ENCODE measurements at regions not wholly inside any gene's neighbourhood (a gene's known extent, or its start where the extent isn't known, plus 50 kb on each side); places are given as distances from the start of the nearest gene placed in this dataset.
"Not testable (repeated sequence)": the region's sequence is repeated elsewhere in the genome, so short reads cannot be mapped to it uniquely, and the experiment has no call there.

DNA sequence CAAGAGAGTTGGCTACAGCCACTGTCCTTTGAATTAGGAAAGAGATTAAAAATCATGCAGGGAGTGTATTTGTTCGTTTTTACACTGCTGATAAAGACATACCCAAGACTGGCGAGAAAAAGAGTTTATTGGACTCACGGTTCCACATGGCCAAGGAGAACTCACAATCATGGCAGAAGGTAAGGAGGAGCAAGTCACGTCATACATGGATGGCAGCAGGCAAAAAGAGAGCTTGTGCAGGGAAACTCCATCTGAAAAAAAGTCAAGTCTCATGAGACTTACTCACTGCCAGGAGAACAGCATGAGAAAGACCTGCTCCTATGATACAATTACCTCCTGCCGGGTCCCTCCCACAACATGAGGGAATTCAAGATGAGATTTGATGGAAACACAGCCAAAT, 1595.2 kb downstream of the KCNT2 start:
- no peak for DNase-seq

DNA sequence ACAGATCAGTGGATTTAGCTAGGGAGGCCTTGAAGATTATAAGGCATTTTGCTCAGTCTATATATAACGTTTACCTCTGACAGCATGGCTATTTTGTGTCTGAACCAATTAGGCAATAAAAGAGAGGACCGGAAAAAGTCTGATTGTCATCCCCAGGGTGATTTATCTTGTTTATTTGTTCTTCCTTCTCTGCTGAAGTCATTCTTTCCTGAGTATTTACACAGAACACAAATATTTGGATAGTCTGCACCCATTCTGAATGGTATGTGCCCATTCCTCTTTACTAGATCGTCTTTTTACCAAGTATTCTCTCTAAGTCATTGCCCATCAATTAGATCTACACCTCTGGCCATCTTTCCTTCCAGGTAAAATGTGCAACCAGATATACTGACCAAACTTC, 1602.9 kb downstream of the KCNT2 start:
- DNase-seq = no peak

DNA sequence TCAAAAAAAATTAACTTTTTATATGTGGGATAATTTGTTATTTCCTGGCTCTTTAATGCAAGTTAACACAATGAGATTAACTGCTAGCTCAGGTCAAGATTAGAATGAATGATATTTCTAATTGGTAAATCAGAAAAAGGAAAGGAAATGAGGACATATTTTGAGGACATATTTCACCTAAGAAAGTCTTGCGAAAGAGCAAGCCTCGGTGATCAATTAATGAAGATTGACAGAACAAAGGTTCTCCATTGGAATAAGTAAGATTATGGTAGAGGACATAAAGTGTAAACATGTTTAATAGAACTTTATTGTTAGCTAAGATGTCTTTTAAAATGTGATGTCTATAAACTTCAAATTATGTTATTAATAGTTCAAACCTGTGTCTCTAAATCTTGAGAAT, 1617.8 kb downstream of the KCNT2 start:
- DNase-seq = no peak

GRCh38 chr1:194975913-194976312, 1632.3 kb downstream of the KCNT2 start:
- no peak for DNase-seq

DNA sequence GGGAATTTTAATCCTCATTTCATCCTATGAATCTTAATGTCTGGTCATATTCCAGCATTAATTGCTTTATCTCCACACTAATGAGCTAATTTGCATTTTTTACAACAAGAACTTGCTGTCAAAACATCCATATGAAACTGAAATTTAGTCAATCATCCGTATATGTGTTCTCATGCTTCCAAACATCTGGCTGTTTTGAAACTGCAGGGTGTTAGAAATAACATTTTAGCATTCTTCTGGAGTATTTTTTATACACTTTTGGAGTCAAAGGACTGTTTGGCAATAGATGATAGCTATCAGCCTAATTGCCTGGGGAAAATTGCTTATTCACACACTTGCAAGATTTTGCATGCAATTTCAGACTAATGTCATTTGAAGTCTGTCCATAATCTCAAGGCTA, 1639.3 kb downstream of the KCNT2 start:
- DNase-seq = no peak

- no peak for DNase-seq
These were observed 1648.4 kb downstream of the KCNT2 start for GRCh38 chr1:194959795-194960194.

GRCh38 chr1:194952171-194952570, 1656.1 kb downstream of the KCNT2 start:
- no peak for DNase-seq

DNA sequence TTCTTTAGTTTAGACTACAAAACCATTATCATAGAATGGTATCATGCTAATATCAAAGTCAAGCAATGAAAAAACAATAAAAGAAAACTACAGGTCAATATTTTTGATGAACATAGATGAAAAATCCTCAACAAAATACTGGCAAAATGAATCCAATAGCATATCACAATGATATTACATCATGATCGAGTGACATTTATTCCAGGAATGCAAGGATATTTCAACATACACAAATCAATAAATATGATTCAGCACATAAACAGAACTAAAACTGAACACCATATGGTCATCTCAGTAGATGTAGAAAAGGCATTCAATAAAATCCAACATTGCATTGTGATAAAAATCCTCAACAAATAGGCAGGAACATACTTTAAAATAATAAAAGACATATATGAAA, 1657.7 kb downstream of the KCNT2 start:
- DNase-seq = no peak

DNA sequence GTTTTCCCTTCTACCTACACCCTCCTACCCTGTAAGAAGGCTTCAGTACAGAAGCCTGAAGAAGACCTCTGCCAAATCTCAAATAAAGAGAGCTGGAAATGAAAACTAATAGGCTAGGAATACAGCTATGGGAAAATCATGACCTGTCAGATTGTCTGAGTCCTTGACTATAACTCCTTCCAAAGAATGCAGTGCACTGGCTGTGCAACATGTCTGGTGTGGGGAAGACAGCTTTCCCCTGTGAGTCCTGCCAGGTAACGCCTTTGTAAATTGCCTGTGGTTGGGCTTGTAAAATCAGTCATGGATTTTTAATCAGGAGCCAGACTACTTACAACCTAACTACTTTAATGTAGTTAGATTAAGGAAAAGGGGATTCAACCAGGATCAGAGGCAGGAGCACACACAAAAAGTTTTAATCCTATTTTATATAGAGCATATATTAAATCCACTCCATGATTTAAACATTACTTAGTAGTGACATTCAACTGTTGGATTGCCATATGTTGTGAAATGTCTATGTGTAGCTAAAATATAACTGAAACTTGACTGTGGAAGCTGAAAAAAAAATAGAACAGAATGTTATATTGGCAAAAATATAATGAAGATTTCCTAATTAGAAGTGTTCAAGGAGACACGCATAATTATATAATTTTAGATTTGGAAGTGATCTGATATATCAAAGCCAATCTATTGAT, 1667.8 kb downstream of the KCNT2 start:
- no peak for DNase-seq

- DNase-seq = no peak
These were observed 1672.4 kb downstream of the KCNT2 start for GRCh38 chr1:194935864-194936263.

DNA sequence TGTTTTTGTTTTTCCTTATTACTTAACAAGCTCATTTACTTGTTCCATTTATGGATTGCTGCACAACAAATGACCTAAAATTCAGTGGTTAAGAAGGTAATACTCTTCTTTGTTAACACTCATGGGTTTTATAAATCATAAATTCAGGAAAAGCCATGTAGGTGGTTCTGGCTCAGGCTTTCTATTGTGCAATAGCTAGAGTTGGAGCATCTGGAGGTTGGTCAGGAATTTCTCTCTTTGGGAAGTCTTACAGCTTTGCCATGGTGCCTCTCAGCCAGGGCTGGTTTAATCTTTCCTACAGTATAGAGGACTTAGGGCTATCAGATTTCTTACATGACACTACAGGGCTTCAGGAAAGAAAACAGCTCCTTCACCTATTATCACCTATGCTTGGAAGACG, 1677.1 kb downstream of the KCNT2 start:
- no peak for DNase-seq

DNA sequence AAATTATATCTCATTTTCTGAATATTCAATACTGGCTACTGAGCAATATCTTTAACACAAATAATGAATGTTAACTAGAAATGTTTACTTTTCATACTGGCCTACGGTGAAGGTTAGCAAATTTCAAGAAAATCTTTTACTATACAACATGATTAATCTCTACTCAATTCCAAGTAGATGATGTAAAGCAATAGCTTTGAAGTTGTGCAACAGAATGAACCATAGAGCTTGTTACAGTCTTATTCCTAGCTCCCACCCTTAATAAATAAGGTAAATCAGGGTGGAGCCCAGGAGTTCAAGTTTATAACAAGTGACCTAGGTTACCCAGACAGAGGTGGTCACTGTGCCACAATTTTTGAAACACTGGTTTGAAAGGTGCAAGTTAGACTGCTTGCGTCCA, 1678.1 kb downstream of the KCNT2 start:
- no peak for DNase-seq

GRCh38 chr1:194929357-194929756, 1678.9 kb downstream of the KCNT2 start:
- no peak for DNase-seq

- DNase-seq = no peak
These were observed 1689.1 kb downstream of the KCNT2 start for GRCh38 chr1:194919146-194919545.

DNA sequence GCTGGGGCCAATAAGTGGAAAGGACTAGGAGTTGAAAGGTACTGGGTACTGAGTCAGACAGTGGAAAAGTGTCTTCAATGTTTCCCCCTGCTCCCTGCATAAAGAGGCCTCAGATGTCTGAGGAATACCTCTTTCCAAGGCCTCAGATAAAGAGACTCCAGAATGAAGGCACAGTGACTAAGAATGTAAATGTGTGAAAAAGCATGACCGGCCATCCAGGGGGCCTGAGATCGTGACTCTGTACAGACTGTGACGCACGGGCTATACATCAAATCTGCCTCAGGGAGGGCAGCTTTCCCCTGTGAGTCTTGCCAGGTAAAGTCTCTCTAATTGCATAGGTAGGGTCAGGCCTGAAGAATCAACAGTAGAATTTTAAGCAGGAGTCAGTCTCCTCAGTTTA, 1690.5 kb downstream of the KCNT2 start:
- DNase-seq = no peak

DNA sequence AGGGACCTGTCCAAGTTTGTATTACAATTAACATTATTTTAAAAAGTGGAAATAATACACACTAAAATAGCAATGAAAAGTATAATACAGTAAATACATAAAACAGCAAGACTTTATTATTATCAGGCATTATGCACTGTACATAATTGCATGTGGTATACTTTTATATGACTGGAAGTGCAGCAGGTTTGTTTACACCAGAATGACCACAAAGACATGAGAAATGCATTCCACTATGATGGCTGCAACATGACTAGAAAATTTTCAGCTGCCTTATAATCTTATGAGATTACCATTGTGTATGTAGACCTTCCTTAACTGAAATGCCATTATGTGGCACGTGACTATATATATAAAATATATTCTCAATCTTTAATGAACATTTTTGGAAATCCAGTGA, 1699.6 kb downstream of the KCNT2 start:
- no peak for DNase-seq

DNA sequence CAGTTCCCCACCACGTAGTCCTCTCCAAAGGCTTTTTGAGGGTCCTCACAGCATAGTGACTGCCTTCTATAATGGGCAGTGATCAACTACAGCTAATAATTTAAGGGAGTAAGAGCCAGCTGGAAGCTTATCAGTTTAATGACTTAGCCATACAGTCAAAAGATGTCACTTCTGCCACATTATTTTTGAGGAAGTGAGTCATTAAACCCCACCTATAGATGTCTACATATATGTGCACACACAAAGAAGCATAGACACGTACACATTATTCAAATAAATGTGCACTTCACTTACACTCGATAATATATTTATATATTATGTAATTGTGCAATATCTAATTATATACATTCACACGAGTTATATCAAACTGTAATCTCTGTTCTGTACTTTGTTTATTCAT, 1704.7 kb downstream of the KCNT2 start:
- DNase-seq = no peak

DNA sequence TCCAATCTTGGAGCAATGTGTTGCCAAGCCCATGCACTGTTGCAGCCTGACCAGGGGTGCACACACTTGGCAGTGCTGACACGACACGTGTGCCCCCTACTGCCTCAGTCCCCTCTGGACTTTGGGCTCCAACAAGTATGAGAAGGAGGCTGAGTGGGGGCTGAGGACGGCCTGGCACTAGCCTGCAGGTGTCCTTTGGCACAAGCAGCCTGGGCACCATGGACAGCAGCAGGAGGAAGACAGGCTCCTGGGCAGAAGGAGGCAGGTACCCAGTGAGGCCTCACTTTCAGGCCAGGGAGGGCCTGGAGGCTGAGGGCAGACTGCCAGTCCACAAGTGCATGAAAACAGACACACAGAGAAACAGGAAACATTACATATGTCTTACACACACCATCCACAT, 1702.9 kb upstream of the B3GALT2 start:
- DNase-seq = no peak

- DNase-seq = no peak
These were observed 1684.4 kb upstream of the B3GALT2 start for GRCh38 chr1:194870860-194871259.

DNA sequence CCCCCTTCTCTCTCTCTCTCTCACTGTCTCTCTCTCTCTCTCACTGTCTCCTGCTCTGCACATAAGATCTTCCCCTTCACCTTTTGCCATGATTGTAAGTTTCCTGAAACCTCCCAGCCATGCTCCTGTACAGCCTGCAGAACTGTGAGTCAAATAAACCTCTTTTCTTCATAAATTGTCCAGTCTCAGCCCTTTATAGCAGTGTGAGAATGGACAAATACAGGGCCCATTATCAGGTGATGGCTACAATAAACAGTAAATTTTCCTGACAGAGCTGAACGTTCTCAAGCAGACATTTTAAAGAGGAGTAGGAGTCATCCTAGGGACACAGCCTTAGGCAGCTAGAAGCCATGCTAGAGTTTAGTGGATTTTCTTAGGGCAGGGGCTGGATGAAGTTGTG, 1679.7 kb upstream of the B3GALT2 start:
- DNase-seq = no peak

- no peak for DNase-seq
These were observed 1679.0 kb upstream of the B3GALT2 start for GRCh38 chr1:194865383-194865782.

- no peak for DNase-seq
These were observed 1675.7 kb upstream of the B3GALT2 start for GRCh38 chr1:194862129-194862528.

GRCh38 chr1:194860248-194861201, 1674.1 kb upstream of the B3GALT2 start:
- no peak for DNase-seq

- not testable (repeated sequence) for DNase-seq
These were observed 1673.2 kb upstream of the B3GALT2 start for GRCh38 chr1:194859481-194860154.
